AG04450 (cell line): ENCODE measurements at regions not wholly inside any gene's neighbourhood (a gene's known extent, or its start where the extent isn't known, plus 50 kb on each side); places are given as distances from the start of the nearest gene placed in this dataset.
A peak's percentile ranks its signal among the peaks of the same experiment; 100 is the strongest.
"Not testable (repeated sequence)": the region's sequence is repeated elsewhere in the genome, so short reads cannot be mapped to it uniquely, and the experiment has no call there.

Source experiments
- CTCF ChIA-PET: fragments of 300-600, 350-600 bp; formaldehyde crosslinking; extraction: SDS; loops from one replicate; lab custom pipeline; 2022; ENCODE audit warnings: antibody characterized with exemption, inconsistent platforms; lab: Charles Lee
- POLR2A ChIA-PET: fragments of 350-600 bp; formaldehyde crosslinking; extraction: SDS; loops from one replicate; lab custom pipeline; 2021; ENCODE audit warnings: antibody characterized with exemption, inconsistent platforms; lab: Yijun Ruan, JAX
- DNase-seq: peaks from one replicate; pipeline ENCODE4 v3.0.0-alpha.2; 2011; ENCODE audit warnings: low read depth, low spot score
- H3K27ac ChIP-seq: one replicate; pipeline ENCODE4 v1.5.1; 2012; ENCODE audit warnings: low read depth, low read length, control low read depth
- H3K27me3 ChIP-seq: one replicate; pipeline ENCODE4 v1.6.0; 2012; ENCODE audit warnings: low read length; ENCODE audit not compliant: control insufficient read depth, insufficient read depth
- H3K4me3 ChIP-seq: 2 replicates; pipeline ENCODE4 v1.5.1; 2011; ENCODE audit warnings: mild to moderate bottlenecking, low read depth, low read length, control low read depth
- H3K9me3 ChIP-seq: 2 replicates; pipeline ENCODE4 v1.5.1; 2012; ENCODE audit warnings: low read length; ENCODE audit not compliant: control insufficient read depth, insufficient read depth
- TF ChIP-seq, protein P1 (sequence below): IDR thresholded peaks from 2 replicates; pipeline ENCODE4 v1.5.1; 2011; ENCODE audit warnings: low read depth, low read length, control low read depth, inconsistent platforms

DNA sequence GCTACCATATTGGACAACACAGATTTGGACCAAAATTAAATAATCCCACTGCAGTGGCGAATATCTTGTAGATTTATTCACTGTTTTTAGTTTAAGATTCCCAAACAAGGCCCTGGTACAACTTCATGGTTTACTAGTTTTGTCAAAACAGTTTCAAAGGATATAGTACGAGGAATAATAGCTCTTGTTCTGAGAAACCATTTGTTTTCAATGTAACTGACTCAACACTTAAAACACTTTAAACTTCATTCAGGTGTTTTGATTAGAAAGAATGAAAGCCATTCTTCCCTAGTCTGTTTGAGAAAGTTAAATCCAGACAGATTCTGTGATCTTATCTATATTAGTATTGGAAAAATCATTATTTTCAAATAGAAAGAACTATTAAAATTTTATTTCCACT, 276.4 kb upstream of the MKLN1 start:
- H3K9me3 ChIP-seq = no peaks in the 10 kb centered on the region
- ChIA-PET POLR2A (no interaction called here), CTCF (interaction anchor here (0.7 to 1.4 kb wide), 3 partner anchors 11 to 154 kb away, joined by 3 to 14 read pairs (median 6); no protein-coding TSS in a partner anchor)
- no peaks in the 10 kb centered on the region for H3K27me3 ChIP-seq
- H3K27ac ChIP-seq = no peak overlapping the region
- no peak overlapping the region for H3K4me3 ChIP-seq
- DNase-seq = no peak
- TF ChIP-seq, protein P1, sequence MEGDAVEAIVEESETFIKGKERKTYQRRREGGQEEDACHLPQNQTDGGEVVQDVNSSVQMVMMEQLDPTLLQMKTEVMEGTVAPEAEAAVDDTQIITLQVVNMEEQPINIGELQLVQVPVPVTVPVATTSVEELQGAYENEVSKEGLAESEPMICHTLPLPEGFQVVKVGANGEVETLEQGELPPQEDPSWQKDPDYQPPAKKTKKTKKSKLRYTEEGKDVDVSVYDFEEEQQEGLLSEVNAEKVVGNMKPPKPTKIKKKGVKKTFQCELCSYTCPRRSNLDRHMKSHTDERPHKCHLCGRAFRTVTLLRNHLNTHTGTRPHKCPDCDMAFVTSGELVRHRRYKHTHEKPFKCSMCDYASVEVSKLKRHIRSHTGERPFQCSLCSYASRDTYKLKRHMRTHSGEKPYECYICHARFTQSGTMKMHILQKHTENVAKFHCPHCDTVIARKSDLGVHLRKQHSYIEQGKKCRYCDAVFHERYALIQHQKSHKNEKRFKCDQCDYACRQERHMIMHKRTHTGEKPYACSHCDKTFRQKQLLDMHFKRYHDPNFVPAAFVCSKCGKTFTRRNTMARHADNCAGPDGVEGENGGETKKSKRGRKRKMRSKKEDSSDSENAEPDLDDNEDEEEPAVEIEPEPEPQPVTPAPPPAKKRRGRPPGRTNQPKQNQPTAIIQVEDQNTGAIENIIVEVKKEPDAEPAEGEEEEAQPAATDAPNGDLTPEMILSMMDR = no peak

DNA sequence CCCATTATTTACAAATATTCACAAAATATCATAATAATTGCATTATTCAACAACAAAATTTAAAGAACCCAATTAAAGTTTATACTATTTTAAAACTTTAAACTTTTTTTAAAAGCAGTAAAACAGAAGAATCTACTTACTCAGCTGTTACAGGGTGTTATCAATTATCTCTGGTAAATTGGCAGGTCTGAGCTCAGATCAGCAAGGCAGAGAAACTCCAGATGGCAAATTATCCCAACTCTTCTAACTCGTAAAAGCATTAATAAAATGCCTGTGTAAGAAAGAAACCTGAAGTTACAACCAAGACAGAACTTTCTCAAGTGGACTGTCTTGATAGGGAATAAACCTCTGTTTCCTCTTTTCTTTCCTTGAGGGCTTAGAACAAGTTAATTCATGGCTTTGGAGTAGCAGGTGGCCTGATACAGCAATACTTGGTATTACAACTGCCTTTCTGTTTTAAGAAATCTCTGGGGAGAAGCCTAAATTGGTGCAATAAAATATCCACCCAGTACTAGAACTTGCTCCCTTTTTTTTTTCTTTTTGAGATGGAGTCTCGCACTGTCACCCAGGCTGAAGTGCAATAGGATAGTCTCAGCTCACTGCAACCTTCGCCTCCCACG, 275.3 kb upstream of the MKLN1 start:
- CTCF ChIA-PET = interaction anchor here (2.8 kb wide), 1 partner anchor 12 kb away, joined by 20 read pairs; no protein-coding TSS in a partner anchor
- TF ChIP-seq, protein P1 = no peak
- DNase-seq = no peak
- Histone ChIP-seq H3K27ac (no peak overlapping the region), H3K4me3 (no peak overlapping the region), H3K9me3 (no peaks in the 10 kb centered on the region), H3K27me3 (no peaks in the 10 kb centered on the region)
- POLR2A ChIA-PET = no interaction called here

DNA sequence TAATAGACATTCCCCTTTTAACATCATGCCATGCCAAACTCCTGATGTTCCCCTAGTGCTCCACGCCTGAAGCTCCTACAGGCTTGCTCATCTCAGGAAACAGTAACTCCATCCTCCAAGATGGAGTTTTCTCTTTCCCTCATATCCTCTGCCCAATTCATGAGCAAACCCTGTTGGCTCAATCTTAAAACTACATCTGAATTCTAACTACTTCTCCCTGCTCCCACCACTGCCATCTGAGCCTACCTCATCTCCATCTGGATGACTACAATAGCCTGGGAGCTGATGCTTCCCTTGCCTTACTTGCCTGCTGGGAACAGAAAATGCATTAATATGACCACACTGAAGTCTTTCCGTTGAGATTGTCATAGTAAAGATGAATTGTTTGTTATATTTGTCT, 271.7 kb upstream of the MKLN1 start:
- no peaks in the 10 kb centered on the region for H3K27me3 ChIP-seq
- H3K9me3 ChIP-seq = peaks cover 8% of the 10 kb centered on the region; the same call in 1 of the 2 replicates
- no peak overlapping the region for H3K4me3 ChIP-seq
- ChIA-PET CTCF (interaction anchor here (0.6 to 3.3 kb wide), 5 partner anchors 11 to 159 kb away, joined by 3 to 16 read pairs (median 9); no protein-coding TSS in a partner anchor), POLR2A (interaction anchor here (0.6 kb wide), 1 partner anchor 167 kb away, joined by 13 read pairs; no protein-coding TSS in a partner anchor)
- no peak for DNase-seq
- TF ChIP-seq, protein P1 = 0 out of 2 replicates have a peak, but pooled peaks have one; percentile 4
- H3K27ac ChIP-seq = no peak overlapping the region

DNA sequence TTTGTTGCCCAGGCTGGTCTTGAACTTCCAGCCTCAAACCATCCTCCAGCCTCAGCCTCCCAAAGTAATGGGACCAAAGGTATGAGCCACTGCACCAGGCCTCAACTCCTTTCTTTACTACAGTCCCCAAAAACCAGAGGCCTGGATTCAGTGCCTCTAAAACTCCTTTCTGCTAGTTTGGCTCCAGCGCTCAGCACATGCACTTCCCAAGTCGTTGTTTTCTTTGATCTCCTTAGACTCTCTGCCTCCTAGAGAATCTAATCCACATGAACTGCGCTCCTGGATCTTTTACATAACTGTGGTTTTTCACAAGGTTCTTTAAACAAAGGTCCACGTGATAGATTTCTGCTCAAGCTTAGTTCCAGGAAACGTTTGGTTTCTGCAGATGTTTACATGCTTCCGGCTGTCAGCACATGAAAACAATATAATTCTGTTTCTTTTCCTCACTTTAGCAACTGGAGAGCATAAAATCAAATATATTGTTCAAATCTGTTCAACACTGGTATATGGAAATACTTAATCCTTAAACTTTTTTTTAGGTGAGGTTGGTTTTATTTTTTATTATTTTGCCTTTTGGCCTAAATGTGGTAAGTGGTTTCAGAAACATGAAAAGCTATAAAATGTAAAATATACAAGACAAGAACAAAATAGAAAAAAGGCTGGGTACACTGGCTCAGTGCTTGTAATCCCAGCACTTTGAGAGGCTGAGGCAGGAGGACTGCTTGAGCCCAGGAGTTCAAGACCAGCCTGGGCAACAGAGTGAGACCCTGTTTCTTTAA, 270.5 kb upstream of the MKLN1 start:
- Histone ChIP-seq H3K9me3 (peaks cover 8% of the 10 kb centered on the region; the same call in 1 of the 2 replicates), H3K4me3 (no peak overlapping the region), H3K27me3 (no peaks in the 10 kb centered on the region), H3K27ac (peak overlapping the region; percentile 80)
- ChIA-PET POLR2A (interaction anchor here (0.6 kb wide), 1 partner anchor 69 kb away, joined by 3 read pairs; no protein-coding TSS in a partner anchor), CTCF (interaction anchor here (0.7 to 3.3 kb wide), 6 partner anchors 12 to 456 kb away, joined by 3 to 16 read pairs (median 6); no protein-coding TSS in a partner anchor)
- peak; percentile 81 for DNase-seq
- TF ChIP-seq, protein P1 = no peak

DNA sequence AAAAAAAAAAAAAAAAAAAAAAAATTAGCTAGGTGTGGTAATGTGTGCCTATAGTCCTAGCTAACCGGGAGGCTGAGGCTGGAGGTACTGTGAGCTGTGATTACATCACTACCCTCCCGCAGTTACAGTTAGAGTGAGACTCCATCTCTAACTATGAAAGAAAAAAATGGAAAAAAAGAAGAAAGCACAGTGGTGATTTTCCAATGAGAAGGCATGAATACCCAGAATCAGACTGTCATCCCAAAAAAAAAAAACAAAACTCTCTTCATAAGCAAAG, 269.9 kb upstream of the MKLN1 start:
- CTCF ChIA-PET = interaction anchor here (0.7 to 3.3 kb wide), 6 partner anchors 11 to 455 kb away, joined by 3 to 16 read pairs (median 6); no protein-coding TSS in a partner anchor
- peak overlapping the region; percentile 63 for H3K27ac ChIP-seq
- TF ChIP-seq, protein P1 = no peak

DNA sequence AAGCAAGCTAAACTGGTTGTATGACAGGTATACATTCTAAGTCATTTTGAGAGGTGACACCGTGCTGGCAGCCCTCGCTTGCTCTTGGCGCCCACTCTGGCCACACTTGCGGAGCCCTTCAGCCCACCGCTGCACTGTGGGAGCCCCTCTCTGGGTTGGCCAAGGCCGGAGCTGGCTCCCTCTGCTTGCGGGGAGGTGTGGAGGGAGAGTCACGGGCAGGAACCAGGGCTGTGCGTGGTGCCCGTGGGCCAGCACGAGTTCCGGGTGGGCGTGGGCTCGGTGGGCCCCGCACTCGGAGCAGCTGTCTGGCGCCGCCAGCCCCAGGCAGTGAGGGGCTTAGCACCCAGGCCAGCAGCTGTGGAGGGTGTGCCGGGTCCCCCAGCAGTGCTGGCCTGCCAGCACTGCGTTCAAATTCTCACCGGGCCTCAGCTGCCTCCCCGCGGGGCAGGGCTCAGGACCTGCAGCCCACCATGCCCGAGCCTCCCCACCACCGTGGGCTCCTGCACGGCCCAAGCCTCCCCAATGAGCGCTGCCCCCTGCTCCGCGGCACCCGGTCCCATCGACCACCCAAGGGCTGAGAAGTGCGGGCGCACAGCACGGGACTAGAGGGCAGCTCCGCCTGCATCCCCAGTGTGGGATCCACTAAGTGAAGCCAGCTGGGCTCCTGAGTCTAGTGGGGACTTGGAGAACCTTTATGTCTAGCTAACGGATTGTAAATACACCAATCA, 269.0 kb upstream of the MKLN1 start:
- H3K9me3 ChIP-seq, DNase-seq, H3K4me3 ChIP-seq, POLR2A ChIA-PET, H3K27me3 ChIP-seq, H3K27ac ChIP-seq: not testable (repeated sequence)
- CTCF ChIA-PET = interaction anchor here (1.1 to 3.3 kb wide), 4 partner anchors 13 to 162 kb away, joined by 3 to 16 read pairs (median 7); no protein-coding TSS in a partner anchor

More for the DNA sequence above, 269.9 kb upstream of the MKLN1 start:
- peaks cover 8% of the 10 kb centered on the region; the same call in 1 of the 2 replicates for H3K9me3 ChIP-seq
- H3K27me3 ChIP-seq = no peaks in the 10 kb centered on the region
- DNase-seq = no peak
- POLR2A ChIA-PET = interaction anchor here (0.6 kb wide), 1 partner anchor 69 kb away, joined by 3 read pairs; no protein-coding TSS in a partner anchor
- H3K4me3 ChIP-seq = no peak overlapping the region
